Fibroblast of lung (primary cell): ENCODE measurements at regions not wholly inside any gene's neighbourhood (a gene's known extent, or its start where the extent isn't known, plus 50 kb on each side); places are given as distances from the start of the nearest gene placed in this dataset.

Source experiments
- EZH2 ChIP-seq: IDR thresholded peaks from 2 replicates; pipeline ENCODE4 v1.5.1; 2012; ENCODE audit warnings: low read length, control low read depth, mild to moderate bottlenecking; ENCODE audit errors: missing control alignments
- TF ChIP-seq, protein P1 (sequence below), 2 donors: IDR thresholded peaks in 1 of 2; conservative IDR thresholded peaks in 1 of 2; 1 replicate in 1 of 2; 2 replicates in 1 of 2; pipeline ENCODE4 v1.5.1; 2011 to 2012; ENCODE audit warnings: low read length in 2 of 2, control low read depth in 1 of 2, inconsistent platforms in 1 of 2, low read depth in 1 of 2, mild to moderate bottlenecking in 1 of 2

DNA sequence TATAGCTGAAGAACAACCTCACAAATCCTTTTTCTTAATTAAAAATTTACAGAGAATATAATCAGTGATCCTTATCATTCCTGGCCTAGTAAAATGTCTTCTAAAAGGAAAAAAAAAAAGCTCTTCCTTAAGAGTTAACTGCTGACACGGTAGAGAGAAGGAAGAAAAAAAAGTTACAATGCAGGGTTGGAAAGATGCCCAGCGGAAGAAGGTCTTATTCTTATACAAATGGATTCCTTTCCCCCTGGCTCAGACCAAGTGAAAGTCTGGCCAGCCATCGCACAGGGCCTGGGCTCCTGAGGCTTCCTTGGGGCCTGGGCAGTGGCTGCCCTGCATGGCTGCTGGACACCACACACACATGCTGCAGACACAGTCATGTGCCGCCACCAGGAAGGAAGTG lies 688.6 kb downstream of the TENT5A start:
- TF ChIP-seq, protein P1, sequence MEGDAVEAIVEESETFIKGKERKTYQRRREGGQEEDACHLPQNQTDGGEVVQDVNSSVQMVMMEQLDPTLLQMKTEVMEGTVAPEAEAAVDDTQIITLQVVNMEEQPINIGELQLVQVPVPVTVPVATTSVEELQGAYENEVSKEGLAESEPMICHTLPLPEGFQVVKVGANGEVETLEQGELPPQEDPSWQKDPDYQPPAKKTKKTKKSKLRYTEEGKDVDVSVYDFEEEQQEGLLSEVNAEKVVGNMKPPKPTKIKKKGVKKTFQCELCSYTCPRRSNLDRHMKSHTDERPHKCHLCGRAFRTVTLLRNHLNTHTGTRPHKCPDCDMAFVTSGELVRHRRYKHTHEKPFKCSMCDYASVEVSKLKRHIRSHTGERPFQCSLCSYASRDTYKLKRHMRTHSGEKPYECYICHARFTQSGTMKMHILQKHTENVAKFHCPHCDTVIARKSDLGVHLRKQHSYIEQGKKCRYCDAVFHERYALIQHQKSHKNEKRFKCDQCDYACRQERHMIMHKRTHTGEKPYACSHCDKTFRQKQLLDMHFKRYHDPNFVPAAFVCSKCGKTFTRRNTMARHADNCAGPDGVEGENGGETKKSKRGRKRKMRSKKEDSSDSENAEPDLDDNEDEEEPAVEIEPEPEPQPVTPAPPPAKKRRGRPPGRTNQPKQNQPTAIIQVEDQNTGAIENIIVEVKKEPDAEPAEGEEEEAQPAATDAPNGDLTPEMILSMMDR (conservative IDR thresholded peaks at IDR 0.05 in 1 of 2, IDR thresholded peaks at IDR 0.05 in 1 of 2; ENCODE audit: low read depth in 1 of 2, low read length in 2 of 2), result no peak
- no peak for TF ChIP-seq EZH2
